K562 (cell line): ENCODE measurements at regions not wholly inside any gene's neighbourhood (a gene's known extent, or its start where the extent isn't known, plus 50 kb on each side); places are given as distances from the start of the nearest gene placed in this dataset.

ENCODE experiments used
- CHD1 ChIP-seq: fragments of 200-600 bp; sonication (generic); IDR thresholded peaks from one replicate; pipeline ENCODE4 v1.6.1; 2012; ENCODE audit warnings: mild to moderate bottlenecking, moderate library complexity, low read length, inconsistent platforms
- CTCF ChIP-seq, 3 experiments: IDR thresholded peaks in 2 of 3; conservative IDR thresholded peaks in 1 of 3; 2 replicates each; pipeline ENCODE4 v1.5.1; 2011 to 2012; ENCODE audit warnings: low read length in 3 of 3, mild to moderate bottlenecking in 3 of 3, control low read depth in 2 of 3, improper control_type of control experiment in 1 of 3, inconsistent platforms in 1 of 3, low read depth in 1 of 3, mixed read lengths in 1 of 3, moderate library complexity in 1 of 3; ENCODE audit not compliant: insufficient read depth in 2 of 3
- EGR1 ChIP-seq: fragments of 450-650 bp; conservative IDR thresholded peaks from 2 replicates; pipeline ENCODE4 v1.6.1; 2017; ENCODE audit warnings: mild to moderate bottlenecking
- EZH2 ChIP-seq: IDR thresholded peaks from 2 replicates; pipeline ENCODE4 v1.6.1; 2012; ENCODE audit warnings: low read depth, mild to moderate bottlenecking, inconsistent platforms, low read length, borderline replicate concordance
- MXD1 ChIP-seq: fragments of 250-450 bp; sonication (Bioruptor Pico); IDR thresholded peaks from 2 replicates; pipeline ENCODE4 v1.8.0; 2021; ENCODE audit warnings: borderline replicate concordance, mild to moderate bottlenecking, moderate library complexity; ENCODE audit not compliant: poor library complexity, severe bottlenecking
- RFX5 ChIP-seq: IDR thresholded peaks from 2 replicates; pipeline ENCODE4 v1.6.1; 2011; ENCODE audit warnings: low read depth, mild to moderate bottlenecking, improper control_type of control experiment, low read length
- TARDBP ChIP-seq: fragments of 450-650 bp; IDR thresholded peaks from 2 replicates; pipeline ENCODE4 v1.6.1; 2016

- TF ChIP-seq EZH2: no peak
- TF ChIP-seq CTCF (IDR thresholded peaks at IDR 0.05 in 2 of 3, conservative IDR thresholded peaks at IDR 0.05 in 1 of 3; ENCODE audit: insufficient read depth in 2 of 3, low read depth in 1 of 3, low read length in 3 of 3): no peak
- no peak for TF ChIP-seq TARDBP
- no peak for TF ChIP-seq RFX5
- TF ChIP-seq MXD1 (CRISPR knock-in tag): no peak
- TF ChIP-seq EGR1: 0 out of 2 replicates have a peak, but pooled peaks have one; percentile 20
- TF ChIP-seq CHD1: no peak
These were observed 72.4 kb upstream of the BACH2 start for GRCh38 chr6:90369024-90369519.
